Left lung (tissue), 4 donors: ENCODE measurements at regions not wholly inside any gene's neighbourhood (a gene's known extent, or its start where the extent isn't known, plus 50 kb on each side); places are given as distances from the start of the nearest gene placed in this dataset.

ENCODE experiments used
- ATAC-seq: fragments of 200-7000 bp; cut with Tn5 transposase; one replicate; pipeline ENCODE4 v1.9.1; 2020; ENCODE audit warnings: moderate library complexity
- DNase-seq, 4 donors: peaks; one replicate each; pipeline ENCODE4 v3.0.0-alpha.2; 2013 to 2020
- H3K27ac ChIP-seq, 2 donors: fragments of 200-600 bp; sonication (generic) in 1 of 2; one replicate each; pipeline versions ENCODE4 v1.5.0 to v1.8.0; 2020 to 2021
- H3K27me3 ChIP-seq, 2 donors: fragments of 200-600 bp; sonication (generic) in 1 of 2; one replicate each; pipeline versions ENCODE4 v1.5.0 to v1.8.0; 2020 to 2021
- H3K36me3 ChIP-seq, 2 donors: fragments of 200-600 bp; sonication (generic) in 1 of 2; one replicate each; pipeline versions ENCODE4 v1.5.0 to v1.8.0; 2020 to 2021
- H3K4me1 ChIP-seq, 2 donors: fragments of 200-600 bp; one replicate each; pipeline ENCODE4 v1.8.0; 2021
- H3K4me3 ChIP-seq, 2 donors: fragments of 200-600 bp; sonication (generic) in 1 of 2; one replicate each; pipeline versions ENCODE4 v1.5.0 to v1.8.0; 2020 to 2021; ENCODE audit warnings: mild to moderate bottlenecking in 1 of 2
- H3K9me3 ChIP-seq, 2 donors: fragments of 200-600 bp; sonication (generic) in 1 of 2; one replicate each; pipeline versions ENCODE4 v1.5.0 to v1.8.0; 2020 to 2021
- CTCF ChIP-seq, 2 donors: fragments of 200-600 bp; sonication (generic) in 1 of 2; IDR thresholded peaks; one replicate each; pipeline versions ENCODE4 v1.5.0 to v1.8.0; 2021; ENCODE audit warnings: antibody characterized with exemption in 2 of 2
- intact Hi-C, 2 donors: fragments of 100-400 bp; cut with DNase I; formaldehyde crosslinking; loops; one replicate each; pipeline versions ENCODE4 v1.11.2 to v1.14.2; 2022
- donor health status: DM: no; HTN: yes; CAD: no.
- donor health status: DM: no; HTN: no; CAD: no.

GRCh38 chr16:62100651-62101050, 64.4 kb upstream of the CDH8 start:
- no peak for DNase-seq
- Histone ChIP-seq H3K4me3 (no peak overlapping the region), H3K9me3 (no peaks in the 10 kb centered on the region), H3K36me3 (no peaks in the 10 kb centered on the region), H3K27ac (no peak overlapping the region), H3K27me3 (no peaks in the 10 kb centered on the region), H3K4me1 (no peaks in the 10 kb centered on the region)
- ATAC-seq, result no peak
- intact Hi-C loops, result no loop called here
- TF ChIP-seq CTCF (IDR thresholded peaks at IDR 0.05), result no peak

- H3K36me3 ChIP-seq, result no peaks in the 10 kb centered on the region
- no peak overlapping the region for H3K4me3 ChIP-seq
- DNase-seq (no peak), ATAC-seq (no peak)
- no peak overlapping the region for H3K27ac ChIP-seq
- intact Hi-C loops, result no loop called here
- TF ChIP-seq CTCF (IDR thresholded peaks at IDR 0.05), result no peak
- H3K9me3 ChIP-seq, result no peaks in the 10 kb centered on the region
- no peaks in the 10 kb centered on the region for H3K27me3 ChIP-seq
- no peaks in the 10 kb centered on the region for H3K4me1 ChIP-seq
These were observed 53.5 kb upstream of the CDH8 start for GRCh38 chr16:62089715-62090114.

GRCh38 chr16:62088731-62089410, 52.6 kb upstream of the CDH8 start:
- DNase-seq (no peak), ATAC-seq (no peak)
- no peaks in the 10 kb centered on the region for H3K27me3 ChIP-seq
- H3K36me3 ChIP-seq, result no peaks in the 10 kb centered on the region
- intact Hi-C loops, result no loop called here
- no peaks in the 10 kb centered on the region for H3K4me1 ChIP-seq
- no peak for TF ChIP-seq CTCF (IDR thresholded peaks at IDR 0.05)
- H3K9me3 ChIP-seq, result no peaks in the 10 kb centered on the region
- no peak overlapping the region for H3K4me3 ChIP-seq
- H3K27ac ChIP-seq, result no peak overlapping the region
